HG02571 (cell line): ENCODE measurements at regions not wholly inside any gene's neighbourhood (a gene's known extent, or its start where the extent isn't known, plus 50 kb on each side); places are given as distances from the start of the nearest gene placed in this dataset.

ENCODE experiments used
- ATAC-seq: cut with Tn5 transposase; IDR thresholded peaks from one replicate; pipeline ENCODE4 v1.9.1; 2021; ENCODE audit warnings: mild to moderate bottlenecking, moderate library complexity; ENCODE audit not compliant: unreplicated experiment

DNA sequence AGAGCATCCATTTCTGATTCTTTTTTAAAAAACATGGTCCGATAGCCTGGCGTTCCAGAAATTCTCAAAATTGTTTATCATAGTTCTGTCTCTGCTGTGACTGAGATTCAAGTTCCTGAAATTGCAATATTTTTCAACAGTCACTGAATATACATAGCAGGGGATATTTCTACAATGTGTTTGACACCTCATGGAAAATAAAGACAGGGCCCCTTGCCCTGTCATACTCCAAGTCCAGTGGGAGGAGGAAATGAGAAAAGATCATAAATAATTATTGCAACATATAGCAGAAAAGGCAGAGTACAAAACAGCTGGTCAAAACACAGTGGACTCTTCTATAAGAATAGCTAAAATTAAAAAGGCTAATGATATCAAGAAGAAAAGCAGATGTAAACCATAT lies 234.8 kb upstream of the SPTLC3 start:
- ATAC-seq = no peak

DNA sequence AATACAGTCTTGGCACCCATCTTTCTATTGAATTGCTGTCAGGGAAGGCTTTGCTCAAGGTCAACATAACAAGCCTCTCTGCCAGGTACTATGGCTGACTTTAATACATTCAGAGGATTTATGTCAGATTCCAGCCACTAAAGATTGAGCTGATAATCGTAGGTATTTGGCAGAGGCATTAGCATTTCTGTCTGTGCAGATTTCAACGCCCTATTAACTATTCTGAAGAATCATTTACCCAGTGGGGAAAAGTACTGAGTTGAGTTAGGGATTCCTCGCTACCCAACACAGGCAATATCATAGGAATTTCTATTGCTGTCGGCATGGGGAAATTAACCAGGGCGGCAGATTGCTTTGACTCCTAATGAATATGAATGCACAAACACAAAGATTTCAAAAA lies 233.7 kb upstream of the SPTLC3 start:
- no peak for ATAC-seq

DNA sequence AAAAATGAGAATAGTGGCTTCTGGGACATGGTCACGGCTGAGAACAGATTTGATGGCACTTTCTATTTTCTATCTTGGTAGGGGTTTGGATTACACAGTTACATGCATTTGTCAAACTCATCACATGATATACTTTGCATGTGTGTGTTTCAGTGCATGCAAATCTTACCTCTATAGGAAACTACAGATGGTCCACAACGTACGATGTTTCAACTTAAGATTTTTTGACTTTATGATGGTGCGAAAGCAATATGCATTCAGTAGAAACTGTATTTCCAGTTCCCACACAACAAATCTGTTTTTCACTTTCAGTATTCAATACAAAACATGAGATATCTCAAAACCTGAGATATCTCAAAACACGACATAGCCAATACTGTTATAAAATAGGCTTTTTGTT lies 231.8 kb upstream of the SPTLC3 start:
- ATAC-seq = no peak

DNA sequence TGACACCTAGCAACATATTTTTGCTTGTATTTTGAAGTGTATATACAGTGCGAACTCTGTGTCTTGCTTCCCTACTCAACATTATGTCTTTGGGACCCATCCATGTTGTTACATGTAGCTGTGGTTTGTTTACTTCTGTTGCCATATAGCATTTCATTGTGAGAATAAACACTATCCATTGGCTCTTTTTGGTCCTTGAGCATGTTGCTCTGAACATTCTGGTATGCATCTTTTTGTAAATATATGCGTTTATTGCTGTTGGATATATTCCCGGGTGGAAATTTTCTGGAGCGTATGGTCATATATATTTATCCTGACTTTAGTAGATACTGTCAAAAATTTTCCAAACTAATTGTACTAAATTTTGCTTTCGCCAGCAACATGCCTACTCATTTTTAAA lies 222.5 kb upstream of the SPTLC3 start:
- no peak for ATAC-seq

DNA sequence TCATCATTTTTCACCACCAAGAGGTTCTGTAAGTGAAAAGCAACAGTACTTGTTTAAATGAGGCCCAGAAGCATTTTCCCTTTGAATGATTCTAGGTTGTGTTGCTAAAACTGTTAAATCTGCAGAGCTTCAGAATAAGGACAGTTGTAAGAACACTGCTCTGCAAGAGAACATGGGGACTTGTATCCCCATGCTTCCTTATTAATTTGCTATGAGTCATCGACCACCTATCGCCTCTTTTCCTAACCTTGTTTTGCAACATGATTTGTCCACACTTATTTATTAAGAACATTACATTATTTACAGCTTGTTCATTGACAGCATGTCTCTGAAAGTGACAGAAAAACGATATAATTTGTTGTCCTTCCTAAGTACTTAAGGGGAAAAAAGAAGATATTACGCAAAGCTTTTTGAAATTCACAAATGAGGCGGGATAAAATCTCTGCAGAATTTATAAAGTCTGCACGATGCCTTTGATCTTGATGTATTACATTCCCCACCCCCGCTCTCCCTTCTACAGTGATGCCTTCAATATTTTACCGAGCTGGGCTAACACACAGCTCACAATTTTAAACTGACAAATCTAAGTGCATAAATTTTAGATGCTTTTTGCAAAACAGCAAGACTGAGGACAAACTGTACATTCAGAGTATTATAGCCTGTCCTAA lies 220.0 kb upstream of the SPTLC3 start:
- no peak for ATAC-seq

DNA sequence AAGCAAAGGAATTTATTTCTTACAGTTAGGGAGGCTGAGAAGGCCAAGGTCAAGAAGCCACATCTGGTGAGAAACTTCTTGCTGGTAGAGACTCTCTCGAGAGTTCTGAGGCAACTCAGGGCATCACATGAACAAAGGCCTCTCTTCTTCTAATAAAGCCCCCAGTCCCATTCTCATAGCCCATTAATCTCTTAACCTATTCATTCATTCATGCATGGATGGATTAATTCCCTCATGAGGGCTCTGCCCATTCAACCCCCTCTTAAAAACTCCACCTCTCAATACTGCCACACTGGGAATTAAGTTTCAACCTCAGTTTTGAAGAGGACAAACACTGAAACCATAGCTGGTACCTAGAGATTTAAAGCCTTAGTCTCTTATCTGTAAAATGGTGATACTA lies 217.9 kb upstream of the SPTLC3 start:
- no peak for ATAC-seq

DNA sequence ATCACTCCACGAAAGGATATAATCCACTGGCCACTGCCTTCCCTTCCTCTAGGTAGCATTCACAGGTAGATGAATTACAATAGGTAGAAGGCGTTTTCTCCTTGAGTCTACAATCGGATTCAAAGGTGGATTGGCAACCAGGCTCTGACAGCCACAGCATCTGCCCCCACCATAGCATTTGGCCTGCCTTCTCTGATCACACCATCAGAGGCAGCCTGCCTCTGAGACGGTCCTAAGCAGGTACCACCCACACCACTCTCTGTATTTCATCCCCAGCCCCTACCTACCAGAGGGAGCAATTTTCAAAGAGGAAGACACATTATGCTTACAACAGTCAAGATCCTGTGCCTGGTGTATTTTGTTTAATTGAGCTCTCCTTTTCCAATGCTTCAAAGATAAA lies 210.5 kb upstream of the SPTLC3 start:
- ATAC-seq = no peak

DNA sequence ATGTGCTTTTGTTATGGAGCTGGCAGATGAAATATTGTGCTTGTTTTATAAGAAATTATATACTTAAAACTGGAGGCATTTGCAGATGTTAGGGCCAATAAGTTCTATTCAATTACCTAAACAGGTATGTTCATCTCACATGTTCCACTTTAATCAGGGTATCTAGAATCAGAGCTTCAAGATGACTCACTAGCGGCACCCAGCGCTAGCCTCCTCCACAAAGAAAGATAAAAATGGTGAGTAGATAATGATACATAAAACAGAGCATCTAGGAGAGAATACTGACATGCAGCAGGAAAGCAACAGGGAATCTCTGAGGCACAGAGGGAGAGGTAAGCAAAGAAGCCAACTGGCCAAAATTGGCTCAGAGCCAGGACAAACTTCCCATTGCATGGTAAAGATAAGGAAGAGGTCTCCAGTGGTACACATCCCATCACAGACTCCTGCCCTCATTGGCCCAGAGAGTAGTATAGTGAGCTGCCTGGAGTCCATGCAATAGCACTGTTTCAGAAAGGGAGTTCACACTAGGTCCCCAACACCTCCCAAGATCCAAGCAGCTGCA lies 200.7 kb upstream of the SPTLC3 start:
- no peak for ATAC-seq

DNA sequence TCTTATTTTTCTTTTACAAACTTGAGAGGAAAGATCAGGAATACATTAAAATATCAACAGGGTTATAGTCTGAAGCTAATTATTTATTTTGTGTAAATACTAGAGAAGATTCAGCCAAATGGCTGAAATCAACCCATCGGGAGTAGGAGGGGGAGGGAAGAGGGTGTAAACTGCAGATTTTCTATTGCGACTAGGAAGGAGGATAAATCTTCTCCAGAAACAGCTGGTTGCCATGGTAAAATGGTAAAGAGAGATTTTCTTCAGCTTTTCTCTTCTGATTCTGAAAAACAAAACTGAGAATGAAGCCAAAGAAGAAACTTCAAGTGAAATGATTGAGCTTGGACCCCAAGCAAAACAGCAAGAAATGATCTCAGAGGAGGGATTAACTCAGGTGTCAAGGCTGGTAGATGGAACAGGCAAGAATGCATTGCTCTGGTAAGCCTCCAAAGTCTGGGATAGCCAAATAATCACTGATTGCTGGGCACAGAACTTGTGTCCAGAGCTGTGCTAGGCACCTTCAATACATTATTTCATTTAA lies 193.5 kb upstream of the SPTLC3 start:
- no peak for ATAC-seq

DNA sequence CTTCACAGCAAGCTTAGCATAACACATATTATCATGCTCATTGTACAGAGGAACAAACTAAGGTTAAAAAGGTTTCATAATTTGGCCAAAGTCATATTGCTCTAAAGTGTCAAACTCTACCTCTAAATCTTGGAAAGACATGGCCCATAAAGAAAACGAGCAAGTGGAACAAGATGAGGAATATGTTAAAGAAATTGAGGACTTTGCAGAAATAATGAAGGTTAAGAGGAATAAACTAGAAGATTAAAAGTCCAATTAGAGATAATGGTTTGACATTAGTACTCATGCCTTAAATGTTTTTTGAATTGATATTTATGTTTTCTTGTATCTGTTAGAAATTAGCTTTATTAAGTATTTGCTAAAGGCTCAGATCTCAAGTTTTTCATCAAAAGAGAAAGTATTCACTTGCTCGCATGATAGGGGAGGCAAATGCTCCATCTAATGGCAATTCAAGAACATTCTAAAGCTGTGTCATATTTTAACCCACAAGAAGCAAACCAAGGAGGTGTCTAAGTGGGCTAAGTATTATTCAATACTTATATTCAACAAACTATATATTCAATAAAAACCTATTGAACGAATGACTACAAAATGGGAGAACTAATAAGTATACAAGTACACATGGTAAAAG lies 192.9 kb upstream of the SPTLC3 start:
- ATAC-seq = no peak

DNA sequence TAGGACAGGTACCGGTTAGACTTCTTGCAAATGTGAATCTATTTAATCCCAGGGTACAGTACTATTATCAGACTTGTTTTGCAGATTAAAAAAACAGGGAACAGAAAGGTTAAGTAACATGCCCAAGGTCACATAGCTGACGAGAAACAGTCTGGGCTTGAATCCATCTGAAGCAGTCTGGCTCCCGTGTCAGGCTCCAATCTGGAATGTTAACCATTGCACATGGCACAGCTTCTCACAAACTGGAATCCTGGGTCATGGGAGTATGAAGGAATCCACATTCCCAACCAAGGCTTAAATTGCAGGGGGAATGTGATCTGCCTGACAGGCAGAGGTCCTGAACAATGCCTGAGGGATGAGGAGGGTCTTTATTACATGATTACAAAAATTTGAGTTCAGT lies 187.5 kb upstream of the SPTLC3 start:
- no peak for ATAC-seq

DNA sequence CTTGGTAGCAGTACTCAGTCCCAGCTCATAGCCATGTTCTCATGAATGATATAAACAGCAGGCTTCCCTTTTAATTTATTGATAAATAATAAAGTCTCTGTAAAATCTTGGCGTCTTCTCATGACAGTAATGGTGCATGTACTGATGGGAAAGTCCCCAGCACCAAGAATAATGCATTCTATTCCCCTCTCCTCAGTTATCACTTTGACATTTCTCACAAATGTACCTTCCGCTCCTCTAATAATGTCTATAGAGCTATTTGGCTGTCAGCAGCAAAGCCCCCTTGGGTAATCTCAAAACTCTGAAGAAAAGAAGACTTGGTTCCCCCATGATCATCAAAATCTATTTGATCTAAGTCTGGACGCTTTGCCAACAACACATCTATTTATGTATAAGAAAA lies 185.0 kb upstream of the SPTLC3 start:
- no peak for ATAC-seq

DNA sequence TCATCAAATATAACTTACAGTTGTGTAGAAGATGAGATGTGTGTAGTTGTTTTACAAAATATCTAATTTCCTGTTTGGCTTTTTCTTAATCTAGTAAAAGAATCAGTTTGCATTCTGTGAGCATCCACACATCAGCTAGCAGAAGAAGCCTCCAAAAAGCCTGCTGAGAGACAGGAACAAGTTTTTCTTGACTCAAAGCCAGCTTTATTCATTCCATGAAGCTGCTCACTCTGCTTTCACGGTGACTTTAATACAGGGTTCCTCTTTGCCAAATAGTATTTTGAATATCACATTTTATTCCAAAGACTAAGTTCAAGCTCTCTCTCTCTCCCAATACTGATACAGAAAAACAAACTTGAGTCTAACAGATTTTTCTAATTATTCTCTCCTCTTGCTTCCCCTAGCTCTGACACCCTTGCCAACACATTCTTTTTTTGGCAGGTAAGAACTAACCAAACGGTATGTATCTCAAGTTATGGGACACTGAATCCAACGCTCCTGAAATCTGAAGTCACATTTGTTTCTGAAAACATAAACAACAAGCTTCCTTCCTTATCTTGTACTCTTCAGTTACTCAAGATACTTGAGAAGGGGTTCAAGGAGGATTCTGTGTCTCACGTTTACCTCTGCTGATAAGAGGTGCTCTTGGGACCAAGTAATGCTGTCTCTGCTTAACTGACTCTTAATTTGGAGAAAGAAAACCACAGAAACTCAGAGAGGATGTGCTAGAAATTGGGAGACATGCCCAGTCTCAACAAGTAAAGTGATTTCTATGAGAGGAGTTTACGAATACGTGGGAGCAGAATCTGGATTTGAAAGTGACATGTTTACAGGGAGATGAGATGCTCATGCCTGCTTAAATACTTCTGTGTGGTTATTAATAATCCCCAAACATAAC lies 184.2 kb upstream of the SPTLC3 start:
- no peak for ATAC-seq

DNA sequence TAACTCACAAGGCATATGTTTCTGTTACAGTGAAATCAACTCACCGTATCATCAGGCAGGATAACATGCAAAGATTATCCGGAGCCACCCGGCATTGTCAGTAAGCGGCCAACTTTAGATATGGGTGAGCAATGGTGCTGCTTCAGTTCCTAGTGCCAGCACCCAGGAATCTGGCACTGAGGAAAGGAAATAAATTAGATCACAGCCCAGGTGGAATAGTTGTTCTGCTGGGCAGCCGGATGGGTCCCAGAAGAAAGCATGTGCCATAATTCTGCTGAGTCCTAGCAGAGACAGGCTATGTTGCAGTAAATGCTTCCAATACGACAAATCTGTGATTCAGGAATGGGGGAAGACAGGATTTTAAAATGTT lies 183.6 kb upstream of the SPTLC3 start:
- no peak for ATAC-seq

DNA sequence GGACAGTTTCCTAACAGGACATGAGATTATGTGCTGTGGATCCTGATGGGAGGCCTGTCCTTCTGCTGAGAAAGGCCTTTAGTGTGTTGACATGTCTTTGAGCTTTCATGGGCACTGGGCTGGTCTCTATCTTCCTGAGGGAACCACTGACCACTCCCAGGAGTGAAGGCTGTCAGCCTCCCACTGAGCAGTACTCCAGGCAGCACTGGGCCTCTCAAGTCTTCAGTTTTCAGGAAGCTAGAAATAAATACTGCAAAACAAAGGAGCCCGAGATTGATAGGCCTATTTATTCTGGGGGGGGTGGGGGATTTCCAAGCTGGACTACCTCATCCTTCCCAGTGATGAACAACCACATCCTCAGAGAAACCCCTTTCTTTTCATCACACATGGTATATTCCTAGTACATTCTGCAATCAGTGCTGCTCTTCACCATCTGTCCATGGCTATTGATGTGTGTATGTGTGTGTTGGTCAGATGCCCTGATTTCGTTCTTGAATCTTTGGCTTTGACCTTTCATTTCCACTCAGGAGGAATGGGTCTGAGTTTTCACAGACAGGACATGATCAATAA lies 180.9 kb upstream of the SPTLC3 start:
- ATAC-seq = no peak

DNA sequence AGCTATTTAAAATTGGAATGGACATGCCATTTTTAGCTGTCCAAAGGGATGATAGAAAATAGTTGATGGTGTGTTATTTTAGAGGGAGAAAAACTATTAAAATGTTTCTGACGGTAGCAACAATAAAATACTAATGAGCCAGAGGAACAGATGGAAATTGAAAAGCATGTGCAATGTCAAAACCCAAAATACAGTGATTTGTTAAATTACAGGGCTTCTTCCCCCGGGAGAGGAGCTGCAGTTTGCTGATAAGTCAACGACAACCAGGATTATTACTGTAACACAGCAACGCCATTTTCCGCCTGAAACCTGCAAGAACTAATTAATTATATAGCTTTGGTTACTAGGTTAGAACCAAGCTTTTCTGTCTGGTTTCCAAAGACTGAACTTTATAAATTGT lies 179.6 kb upstream of the SPTLC3 start:
- ATAC-seq = no peak

DNA sequence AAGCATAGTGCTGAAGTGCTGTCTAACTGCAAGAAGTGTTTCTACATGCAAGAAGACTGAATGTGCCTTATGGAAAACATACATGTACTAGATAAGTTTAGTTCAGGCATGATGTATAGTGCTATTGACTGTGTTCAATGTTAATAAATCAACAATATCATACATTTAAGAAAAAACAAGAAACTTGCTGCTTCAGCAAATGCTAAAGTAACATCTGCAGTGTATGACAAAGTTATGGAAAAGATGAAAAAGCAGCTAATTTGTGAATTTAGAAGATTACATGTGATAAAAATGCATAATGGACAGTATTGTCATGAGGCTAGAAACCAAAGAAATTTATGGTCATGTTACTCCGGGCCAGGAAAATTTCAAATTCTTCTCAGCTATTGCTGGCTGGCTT lies 174.9 kb upstream of the SPTLC3 start:
- no peak for ATAC-seq

DNA sequence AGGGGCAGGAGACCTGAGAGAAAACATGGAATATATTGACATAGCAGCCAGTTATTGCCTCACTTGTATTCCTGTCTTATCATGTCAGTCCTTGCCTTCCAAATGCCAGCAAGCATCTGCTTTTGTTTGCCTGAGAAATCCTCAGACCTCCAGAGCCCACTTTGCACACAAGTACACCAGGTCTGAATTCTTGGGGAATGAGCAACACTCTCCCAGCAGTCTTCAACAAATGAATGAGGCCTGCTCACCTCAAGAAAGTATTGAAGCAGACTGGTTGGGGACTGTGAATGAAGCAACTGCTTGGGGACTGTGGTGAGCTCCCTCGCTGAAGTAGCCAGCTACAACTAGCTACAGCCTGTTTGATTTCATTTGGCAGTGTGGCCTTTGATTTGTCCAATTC lies 172.8 kb upstream of the SPTLC3 start:
- ATAC-seq = no peak

DNA sequence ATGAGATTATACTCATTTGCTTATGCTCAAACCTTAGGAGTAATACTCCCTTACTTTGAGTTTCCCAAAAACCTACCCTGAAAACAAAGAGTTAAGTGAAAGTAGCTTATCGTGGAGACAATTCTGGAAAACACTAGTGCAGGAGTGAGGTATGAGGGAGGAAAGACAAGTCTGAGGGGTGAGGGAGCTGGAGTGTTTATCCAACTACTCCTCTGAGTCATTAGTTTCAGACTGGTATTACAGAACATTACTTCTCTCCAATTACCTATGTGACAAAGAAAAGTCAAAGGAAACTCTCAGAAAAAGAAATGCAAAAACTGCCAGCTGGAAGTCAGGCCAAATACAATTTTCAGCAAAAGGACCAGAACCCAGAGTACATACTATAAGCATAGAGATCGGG lies 171.1 kb upstream of the SPTLC3 start:
- ATAC-seq = no peak

DNA sequence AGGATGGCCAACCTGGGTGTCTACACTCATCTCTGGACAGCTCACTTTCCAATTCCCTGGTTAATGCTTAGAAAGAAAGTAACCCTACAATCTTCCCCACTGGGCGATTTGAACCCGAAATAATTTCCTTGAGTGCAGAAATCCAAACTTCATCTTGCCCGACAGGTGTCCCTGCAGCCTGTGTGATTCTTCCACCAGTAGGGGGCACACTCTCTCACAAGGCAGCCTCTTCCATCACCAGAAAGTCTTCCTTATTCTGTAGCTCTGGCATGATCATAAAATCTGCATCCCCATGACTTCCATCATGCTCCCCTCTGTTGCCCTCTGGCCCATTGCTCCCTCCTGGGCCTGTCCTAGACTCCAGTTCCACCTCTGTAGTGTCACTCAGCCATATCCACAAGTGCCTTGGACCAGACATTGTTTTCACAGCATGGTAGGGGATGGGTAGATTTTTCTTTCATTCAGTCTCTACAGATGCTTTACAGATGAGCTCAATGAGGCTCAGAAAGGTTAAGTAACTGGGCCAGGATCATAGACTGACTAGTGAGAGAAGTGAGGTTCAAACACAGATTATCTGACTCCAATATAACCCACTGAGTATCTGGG lies 170.4 kb upstream of the SPTLC3 start:
- ATAC-seq = no peak

DNA sequence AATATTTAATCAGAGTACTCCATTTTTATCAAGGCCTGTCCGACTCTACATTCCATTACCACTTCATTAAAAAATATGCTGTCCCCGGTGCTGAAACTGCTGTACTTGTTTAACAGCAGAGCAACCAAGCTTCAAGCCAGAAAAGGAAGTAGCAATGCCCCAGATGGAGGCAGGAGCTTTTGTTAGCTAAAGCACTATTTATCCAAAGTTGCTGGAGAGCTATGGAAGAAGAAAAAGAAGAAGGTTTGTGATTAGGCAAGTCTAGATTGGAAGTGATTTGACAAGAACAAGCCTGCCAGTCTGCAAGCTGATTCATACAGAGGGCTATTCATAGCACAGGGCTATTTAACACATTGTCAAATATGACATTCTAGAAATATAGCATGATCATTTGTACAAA lies 160.9 kb upstream of the SPTLC3 start:
- no peak for ATAC-seq
